ENCODE measurements at regions not wholly inside any gene's neighbourhood (a gene's known extent, or its start where the extent isn't known, plus 50 kb on each side); places are given as distances from the start of the nearest gene placed in this dataset.

DNA sequence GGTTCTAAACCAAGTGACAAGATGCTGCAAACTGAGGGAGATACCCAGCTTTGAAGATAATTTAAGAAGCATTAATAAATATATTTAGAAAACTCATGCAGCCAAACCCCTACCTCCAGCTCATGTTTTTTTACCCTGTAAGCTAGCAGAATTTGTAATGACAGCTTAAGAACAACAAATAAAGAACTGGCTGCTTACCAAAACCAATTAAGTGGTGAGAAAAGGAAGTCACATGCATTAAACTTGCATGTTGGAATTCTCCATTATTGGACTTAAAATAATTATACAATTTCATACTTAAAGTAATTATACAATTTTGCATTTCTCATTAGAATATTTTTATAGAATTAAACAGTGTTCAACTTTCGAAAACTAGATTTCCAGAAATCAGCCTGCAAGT, 75.6 kb upstream of the CNIH3 start (continued):
- TF ChIP-seq, protein P1, sequence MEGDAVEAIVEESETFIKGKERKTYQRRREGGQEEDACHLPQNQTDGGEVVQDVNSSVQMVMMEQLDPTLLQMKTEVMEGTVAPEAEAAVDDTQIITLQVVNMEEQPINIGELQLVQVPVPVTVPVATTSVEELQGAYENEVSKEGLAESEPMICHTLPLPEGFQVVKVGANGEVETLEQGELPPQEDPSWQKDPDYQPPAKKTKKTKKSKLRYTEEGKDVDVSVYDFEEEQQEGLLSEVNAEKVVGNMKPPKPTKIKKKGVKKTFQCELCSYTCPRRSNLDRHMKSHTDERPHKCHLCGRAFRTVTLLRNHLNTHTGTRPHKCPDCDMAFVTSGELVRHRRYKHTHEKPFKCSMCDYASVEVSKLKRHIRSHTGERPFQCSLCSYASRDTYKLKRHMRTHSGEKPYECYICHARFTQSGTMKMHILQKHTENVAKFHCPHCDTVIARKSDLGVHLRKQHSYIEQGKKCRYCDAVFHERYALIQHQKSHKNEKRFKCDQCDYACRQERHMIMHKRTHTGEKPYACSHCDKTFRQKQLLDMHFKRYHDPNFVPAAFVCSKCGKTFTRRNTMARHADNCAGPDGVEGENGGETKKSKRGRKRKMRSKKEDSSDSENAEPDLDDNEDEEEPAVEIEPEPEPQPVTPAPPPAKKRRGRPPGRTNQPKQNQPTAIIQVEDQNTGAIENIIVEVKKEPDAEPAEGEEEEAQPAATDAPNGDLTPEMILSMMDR (IDR thresholded peaks at IDR 0.05; ENCODE audit: control extremely low read depth in 1 of 3, insufficient read depth in 1 of 3, low read depth in 1 of 3, low read length in 3 of 3): no peak
- no peak for TF ChIP-seq HDAC6 (IDR thresholded peaks at IDR 0.05; ENCODE audit: low read depth, low read length)
- no peak for TF ChIP-seq RNF2 (IDR thresholded peaks at IDR 0.05; ENCODE audit: borderline replicate concordance, low read depth, low read length, missing control alignments, poor library complexity, severe bottlenecking)
- no peak for TF ChIP-seq CTBP2 (IDR thresholded peaks at IDR 0.05; ENCODE audit: borderline replicate concordance, insufficient read depth, insufficient read length, low read length)
- no peak for TF ChIP-seq JUN (IDR thresholded peaks at IDR 0.05; ENCODE audit: low read depth, low read length)
- TF ChIP-seq KDM5A (IDR thresholded peaks at IDR 0.05; ENCODE audit: low read length): no peak

Data from H1 (cell line).